T1000 (cell line): ENCODE measurements at regions not wholly inside any gene's neighbourhood (a gene's known extent, or its start where the extent isn't known, plus 50 kb on each side); places are given as distances from the start of the nearest gene placed in this dataset.
"Not testable (repeated sequence)": the region's sequence is repeated elsewhere in the genome, so short reads cannot be mapped to it uniquely, and the experiment has no call there.

Experiments
- DNase-seq: peaks from one replicate; lab custom pipeline; 2025; ENCODE audit warnings: mixed read lengths; lab: John Stamatoyannopoulos, UW

GRCh38 chr5:82754759-82755158 is 322.4 kb downstream of the TMEM167A start:
- DNase-seq = no peak

- no peak for DNase-seq
Observed at GRCh38 chr5:82754036-82754746, 323.0 kb downstream of the TMEM167A start.

GRCh38 chr5:82753374-82753773 is 323.8 kb downstream of the TMEM167A start:
- DNase-seq = no peak

GRCh38 chr5:82749461-82749820 is 327.8 kb downstream of the TMEM167A start:
- no peak for DNase-seq

GRCh38 chr5:82748688-82749460 is 328.3 kb downstream of the TMEM167A start:
- DNase-seq = no peak

- no peak for DNase-seq
Observed at GRCh38 chr5:82747986-82748385, 329.2 kb downstream of the TMEM167A start.

- no peak for DNase-seq
Observed at GRCh38 chr5:82745016-82745415, 332.2 kb downstream of the TMEM167A start.

GRCh38 chr5:82738681-82739269 is 338.4 kb downstream of the TMEM167A start:
- no peak for DNase-seq

- no peak for DNase-seq
Observed at GRCh38 chr5:82735160-82735789, 341.9 kb downstream of the TMEM167A start.

- DNase-seq = no peak
Observed at GRCh38 chr5:82734347-82734746, 342.8 kb downstream of the TMEM167A start.

- no peak for DNase-seq
Observed at GRCh38 chr5:82730913-82731312, 346.3 kb downstream of the TMEM167A start.

GRCh38 chr5:82728926-82729702 is 348.1 kb downstream of the TMEM167A start:
- DNase-seq = no peak

- DNase-seq = no peak
Observed at GRCh38 chr5:82723168-82723567, 354.0 kb downstream of the TMEM167A start.

- no peak for DNase-seq
Observed at GRCh38 chr5:82721087-82721410, 356.1 kb downstream of the TMEM167A start.

- no peak for DNase-seq
Observed at GRCh38 chr5:82720213-82721086, 356.7 kb downstream of the TMEM167A start.

- DNase-seq = no peak
Observed at GRCh38 chr5:82719368-82719767, 357.8 kb downstream of the TMEM167A start.

GRCh38 chr5:82717738-82718137 is 359.5 kb downstream of the TMEM167A start:
- DNase-seq = no peak

GRCh38 chr5:82714732-82715131 is 362.5 kb downstream of the TMEM167A start:
- not testable (repeated sequence) for DNase-seq

- no peak for DNase-seq
Observed at GRCh38 chr5:82713811-82714210, 363.4 kb downstream of the TMEM167A start.

GRCh38 chr5:82707741-82708140 is 369.5 kb downstream of the TMEM167A start:
- no peak for DNase-seq

GRCh38 chr5:82704381-82704780 is 372.8 kb downstream of the TMEM167A start:
- no peak for DNase-seq
